GM21381 (cell line): ENCODE measurements at regions not wholly inside any gene's neighbourhood (a gene's known extent, or its start where the extent isn't known, plus 50 kb on each side); places are given as distances from the start of the nearest gene placed in this dataset.

Experiments
- ATAC-seq: cut with Tn5 transposase; IDR thresholded peaks from one replicate; pipeline ENCODE4 v1.9.1; 2021; ENCODE audit warnings: mild to moderate bottlenecking, moderate library complexity; ENCODE audit not compliant: unreplicated experiment

DNA sequence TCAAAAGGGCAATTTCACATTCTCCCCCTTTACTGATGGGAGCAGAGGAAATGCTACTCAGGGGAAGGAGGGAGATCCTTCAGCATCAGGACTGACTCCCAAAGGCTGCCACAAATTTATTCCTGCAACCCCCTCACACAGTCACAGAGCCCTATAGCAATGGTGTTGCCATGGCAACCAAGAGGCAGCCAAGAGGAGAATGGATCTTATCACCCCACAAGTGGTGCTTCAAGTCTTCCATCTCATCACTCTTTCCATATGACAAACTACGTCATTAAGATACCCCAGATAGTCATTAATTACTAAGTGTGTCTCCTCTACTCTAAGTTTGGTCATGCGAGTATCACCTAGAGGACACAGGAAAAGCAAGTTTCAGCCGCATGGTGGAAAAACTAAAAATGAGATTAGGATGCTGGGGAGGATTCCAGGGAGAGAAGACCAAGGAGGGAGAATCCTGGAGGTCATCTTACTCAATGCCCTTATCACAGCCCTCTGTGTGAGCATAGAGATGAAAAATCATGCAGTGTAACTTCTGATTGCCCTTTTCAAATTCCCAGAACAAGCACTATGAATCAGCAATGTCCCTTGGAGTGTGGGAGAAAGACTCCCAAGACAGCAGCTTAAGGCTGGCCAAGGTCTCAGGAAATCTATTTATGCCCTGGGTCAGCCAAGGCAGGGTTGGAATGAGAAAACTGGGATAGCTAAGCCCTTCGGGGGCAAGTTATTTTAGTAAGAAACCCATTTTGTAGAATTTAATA, 885.7 kb upstream of the KLHL29 start:
- no peak for ATAC-seq

GRCh38 chr2:22500555-22500935, 884.4 kb upstream of the KLHL29 start:
- ATAC-seq: no peak

- no peak for ATAC-seq
These were observed 883.1 kb upstream of the KLHL29 start for GRCh38 chr2:22501851-22502250.

GRCh38 chr2:22513563-22513962, 871.4 kb upstream of the KLHL29 start:
- no peak for ATAC-seq

DNA sequence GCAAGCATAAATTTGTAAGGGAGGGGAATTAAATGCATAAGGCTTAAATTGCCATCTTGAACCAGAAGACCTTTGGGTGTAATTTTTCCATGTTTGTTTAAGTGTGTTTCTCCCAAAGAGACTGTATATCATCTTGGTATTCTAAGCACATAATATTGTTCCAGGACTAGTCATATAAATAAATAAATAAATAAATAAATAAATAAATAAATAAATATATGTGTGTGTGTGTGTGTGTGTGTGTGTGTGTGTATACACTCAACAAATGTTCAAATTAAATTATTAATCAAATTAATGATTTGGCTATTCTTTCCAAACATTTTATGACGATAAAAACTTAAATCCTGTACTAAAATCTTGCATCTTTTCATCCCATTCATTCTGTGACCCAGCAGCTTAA, 867.8 kb upstream of the KLHL29 start:
- ATAC-seq: no peak

- no peak for ATAC-seq
These were observed 866.3 kb upstream of the KLHL29 start for GRCh38 chr2:22518641-22519040.

DNA sequence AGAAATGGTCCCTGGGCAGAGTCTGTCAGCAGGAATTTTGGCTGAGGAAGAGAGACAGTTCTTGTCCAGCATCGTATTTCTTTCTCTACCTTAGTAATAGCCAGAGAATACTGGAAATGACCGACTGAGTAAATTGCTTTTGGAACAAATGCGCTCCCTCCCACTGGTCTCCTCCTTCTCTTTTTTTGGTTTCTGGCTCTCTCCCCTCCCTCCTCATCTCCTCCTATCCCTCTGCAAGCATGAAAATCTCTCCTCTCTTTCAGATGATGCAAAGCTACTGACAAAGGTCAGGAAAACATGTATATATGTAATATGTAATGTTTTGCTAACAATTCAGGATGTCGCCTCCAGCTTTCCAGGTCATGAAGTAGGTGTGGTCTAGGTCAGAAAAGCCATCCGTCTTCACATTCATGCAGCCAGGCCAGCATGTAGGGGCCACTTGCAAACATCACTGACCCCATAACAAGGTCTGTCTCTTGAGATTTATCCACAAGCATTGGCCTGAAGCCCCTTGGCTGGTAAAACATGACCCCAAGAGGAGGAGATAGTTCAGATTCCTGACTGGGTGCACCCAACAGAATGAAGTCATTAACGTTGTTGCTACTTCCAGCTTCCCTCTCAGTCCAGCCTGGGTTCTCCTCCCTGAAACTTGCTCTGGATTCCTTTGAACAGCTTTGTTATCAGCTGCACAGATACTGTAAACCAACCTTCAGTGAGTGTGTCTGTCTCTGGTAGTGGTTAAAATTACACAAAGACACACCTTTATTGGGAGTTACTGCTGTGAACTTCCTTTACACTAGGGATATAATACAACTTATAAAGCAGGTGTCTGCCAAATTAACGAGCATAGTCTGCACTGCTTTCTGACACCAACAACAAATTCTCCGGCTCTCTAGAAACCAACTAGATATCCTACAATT, 864.4 kb upstream of the KLHL29 start:
- no peak for ATAC-seq

DNA sequence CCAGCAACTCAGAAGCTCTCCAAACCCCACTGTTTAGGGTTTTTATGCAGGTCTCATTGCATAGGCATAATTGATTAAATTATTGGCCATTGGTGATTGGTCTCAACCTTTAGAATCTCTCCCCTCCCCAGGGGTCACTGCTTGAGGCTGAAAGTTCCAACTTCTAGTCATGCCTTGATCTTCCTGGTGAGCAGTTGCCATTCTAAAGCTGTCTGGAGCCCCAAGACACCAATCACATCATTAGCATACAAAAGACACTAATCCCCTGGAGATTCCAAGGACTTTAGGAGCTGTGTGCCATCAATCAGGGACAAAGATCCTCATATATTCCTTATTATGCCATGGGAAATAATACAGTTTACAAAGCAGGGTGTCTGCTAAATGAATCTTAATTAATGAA, 863.4 kb upstream of the KLHL29 start:
- ATAC-seq: no peak

GRCh38 chr2:22525681-22526080, 859.3 kb upstream of the KLHL29 start:
- ATAC-seq: no peak

DNA sequence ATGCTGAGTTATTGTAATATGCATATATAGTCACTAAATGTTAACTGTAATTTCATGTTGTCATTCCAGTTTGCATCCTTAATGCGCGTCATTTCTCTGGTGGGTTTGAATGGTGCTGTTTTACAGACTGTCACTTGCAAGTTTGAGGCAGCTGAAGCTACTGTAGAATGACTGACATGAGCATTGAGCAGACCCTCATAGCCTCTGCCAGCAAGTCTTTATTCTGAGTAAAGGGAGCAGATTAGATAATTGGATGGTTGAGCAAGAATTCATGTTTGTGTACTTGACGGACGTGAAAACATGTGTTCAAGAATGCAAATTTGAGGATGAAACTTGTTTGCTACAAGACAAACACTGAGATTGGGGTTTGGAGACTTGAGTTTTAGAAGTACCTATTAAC, 854.8 kb upstream of the KLHL29 start:
- no peak for ATAC-seq

DNA sequence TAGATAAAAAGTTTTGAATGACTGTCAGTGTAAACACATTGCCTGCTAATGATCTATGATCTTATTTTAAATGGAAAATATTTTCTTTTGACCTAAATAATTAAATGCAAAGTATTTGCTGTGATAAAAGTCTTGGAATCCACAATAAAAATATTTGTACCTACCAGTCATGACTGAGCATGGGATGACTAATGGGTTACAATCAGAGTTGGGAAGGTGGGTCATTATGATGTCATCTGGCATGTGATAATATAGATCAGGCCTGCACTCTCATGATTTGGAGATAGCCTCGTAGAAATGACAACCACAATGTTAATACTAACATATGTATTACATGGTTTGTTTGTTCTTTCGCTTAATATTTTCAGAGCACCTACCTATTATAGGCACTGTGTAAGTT, 848.8 kb upstream of the KLHL29 start:
- ATAC-seq: no peak

DNA sequence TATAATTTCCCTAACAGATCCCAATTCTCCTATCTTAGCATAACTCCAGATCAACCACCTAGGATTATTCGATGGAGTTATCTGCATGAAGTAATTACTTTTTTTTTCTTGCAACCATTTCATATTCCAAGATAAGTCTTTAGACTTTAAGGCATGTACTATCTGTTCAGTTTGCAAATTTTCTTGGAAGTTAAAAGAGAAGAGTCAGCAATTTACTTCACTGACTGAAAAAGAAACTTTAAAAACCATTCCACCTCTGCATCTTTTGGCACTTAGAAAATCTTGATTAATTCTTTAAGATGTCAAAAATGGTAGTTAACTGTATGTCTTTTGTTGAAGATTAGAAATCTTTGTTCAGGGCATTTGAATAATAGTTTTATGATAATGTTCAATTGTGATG, 830.5 kb upstream of the KLHL29 start:
- ATAC-seq: no peak

- ATAC-seq: no peak
These were observed 827.6 kb upstream of the KLHL29 start for GRCh38 chr2:22557406-22557805.

- ATAC-seq: no peak
These were observed 825.0 kb upstream of the KLHL29 start for GRCh38 chr2:22560021-22560420.

DNA sequence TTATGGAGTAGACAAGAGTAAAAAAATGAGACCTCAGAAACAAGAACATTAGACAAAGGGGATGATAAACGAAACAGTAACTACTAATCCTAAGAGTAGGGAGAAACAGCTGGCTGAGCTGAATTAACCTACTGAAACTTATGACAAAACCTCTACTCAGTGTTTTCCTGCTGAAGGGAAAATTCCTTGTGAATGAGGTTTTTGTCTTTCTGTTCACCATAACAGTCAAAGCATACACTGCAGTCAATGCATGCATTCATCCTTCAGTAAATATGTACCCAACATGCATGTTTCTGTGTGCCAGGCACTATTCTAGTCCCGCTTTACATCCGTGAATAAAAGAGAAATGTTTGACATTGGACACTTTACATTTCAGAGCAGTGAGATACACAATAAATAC, 805.6 kb upstream of the KLHL29 start:
- no peak for ATAC-seq

DNA sequence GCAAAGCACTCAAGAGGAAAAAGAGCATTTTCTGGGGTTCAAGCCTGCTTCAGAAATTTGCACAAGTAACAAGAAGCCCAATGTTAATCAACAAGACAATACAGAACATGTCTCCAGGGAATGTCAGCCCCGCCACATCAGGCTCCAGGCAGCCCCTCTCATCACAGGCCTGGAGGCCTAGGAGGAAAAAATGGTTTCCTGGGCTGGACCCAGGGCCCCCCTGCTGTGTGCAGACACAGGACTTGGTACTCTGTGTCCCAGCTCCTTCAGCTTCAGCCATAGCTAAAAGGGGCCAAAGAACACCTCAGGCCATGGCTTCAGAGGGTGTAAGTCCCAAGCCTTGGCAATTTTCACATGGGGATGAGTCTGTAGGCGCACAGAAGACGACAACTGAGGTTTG, 802.9 kb upstream of the KLHL29 start:
- ATAC-seq: no peak

DNA sequence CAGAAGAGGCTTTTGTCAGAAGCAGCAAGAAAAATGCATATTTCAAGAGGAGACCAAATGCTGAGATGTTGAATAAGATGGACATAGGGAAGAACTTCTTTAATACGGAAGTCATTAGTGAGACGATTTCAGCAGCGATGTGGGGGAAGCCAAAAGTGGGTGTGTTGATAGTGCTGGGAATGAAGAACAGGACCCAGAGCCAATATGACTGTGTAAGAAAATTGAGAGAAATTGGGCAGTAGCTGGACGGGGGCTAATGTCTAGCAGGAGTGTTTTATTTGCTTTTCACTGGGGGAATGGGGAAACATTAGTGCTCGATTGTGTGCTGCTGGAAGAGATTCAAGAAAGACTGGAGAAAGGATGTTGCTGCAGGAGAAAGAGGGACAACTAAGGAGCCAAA, 788.7 kb upstream of the KLHL29 start:
- no peak for ATAC-seq

DNA sequence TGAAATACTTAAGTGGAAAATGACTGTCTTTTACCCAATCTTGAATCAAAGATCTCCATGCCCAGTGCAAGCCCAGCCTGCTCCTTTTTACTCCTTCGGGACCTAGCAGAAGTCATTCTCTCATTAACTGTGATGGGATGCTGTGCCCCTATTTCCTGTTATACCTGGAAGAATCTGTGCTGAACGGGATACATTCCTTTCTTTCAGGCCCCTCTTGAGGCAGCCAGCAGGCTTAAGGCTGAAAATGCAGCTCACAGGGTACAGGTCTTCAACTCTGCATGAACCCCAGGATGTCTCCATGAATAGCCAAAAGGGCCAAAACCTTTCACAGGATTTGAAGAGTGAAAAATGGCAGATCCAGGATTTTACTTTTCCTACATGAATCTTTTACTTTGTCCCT, 784.8 kb upstream of the KLHL29 start:
- ATAC-seq: no peak

DNA sequence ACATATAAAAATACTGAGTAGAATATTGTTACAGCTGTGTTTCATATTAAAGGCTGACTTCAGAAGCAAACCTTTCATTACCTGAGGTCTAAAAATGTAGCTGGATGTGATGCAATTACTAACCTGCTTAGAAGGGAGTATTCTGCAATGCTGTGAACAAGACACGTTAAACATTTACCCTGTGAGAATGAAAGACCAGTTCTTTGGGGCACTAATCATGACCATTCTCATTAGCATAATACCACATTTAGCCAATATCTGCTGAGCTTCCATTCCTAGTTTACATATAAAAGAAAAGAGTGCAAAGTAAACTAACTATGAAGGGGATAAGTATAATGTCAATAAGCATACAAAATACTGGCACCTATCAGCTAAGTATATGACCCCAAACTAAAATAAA, 784.0 kb upstream of the KLHL29 start:
- no peak for ATAC-seq

DNA sequence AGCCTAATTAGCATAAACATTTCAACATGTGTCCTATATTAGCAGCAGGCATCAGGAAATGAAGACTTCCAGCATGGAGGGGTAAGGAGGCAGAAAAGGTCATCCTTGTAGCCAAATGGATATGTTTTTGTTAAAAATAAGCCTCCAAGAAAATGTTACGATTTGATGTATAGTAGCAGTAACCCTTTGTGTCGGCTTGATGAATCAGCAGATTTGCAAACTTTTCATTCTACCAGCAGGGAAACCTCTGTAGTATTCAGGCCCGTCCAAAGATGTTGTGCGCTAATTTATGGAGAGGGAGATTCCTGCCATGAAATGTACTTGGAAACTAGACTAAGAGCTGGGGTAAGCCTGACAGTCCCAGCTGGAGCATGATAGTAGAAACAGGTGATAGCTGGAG, 780.8 kb upstream of the KLHL29 start:
- ATAC-seq: no peak

- ATAC-seq: no peak
These were observed 768.9 kb upstream of the KLHL29 start for GRCh38 chr2:22616031-22616430.

- no peak for ATAC-seq
These were observed 761.4 kb upstream of the KLHL29 start for GRCh38 chr2:22623620-22624019.
